Sciatic nerve (tissue), 2 donors: ENCODE measurements at regions not wholly inside any gene's neighbourhood (a gene's known extent, or its start where the extent isn't known, plus 50 kb on each side); places are given as distances from the start of the nearest gene placed in this dataset.
"Not testable (repeated sequence)": the region's sequence is repeated elsewhere in the genome, so short reads cannot be mapped to it uniquely, and the experiment has no call there.

Experiments used
- ATAC-seq: fragments of 200-7000 bp; cut with Tn5 transposase; one replicate; pipeline ENCODE4 v1.9.1; 2020; ENCODE audit warnings: mild to moderate bottlenecking, moderate library complexity
- DNase-seq: peaks from one replicate; pipeline ENCODE4 v3.0.0-alpha.2; 2020; ENCODE audit warnings: low spot score
- intact Hi-C: fragments of 100-400 bp; cut with DNase I; formaldehyde crosslinking; loops from one replicate; pipeline ENCODE4 v1.14.2; 2022
- donor health status: DM: no; HTN: no; CAD: no.
- donor health status: DM: no; HTN: no; CAD: no.

- no peak for DNase-seq
- intact Hi-C loops = no loop called here
- ATAC-seq = no peak
Observed at GRCh38 chr6:130598021-130598989, 228.9 kb upstream of the SMLR1 start.

- intact Hi-C loops = no loop called here
- no peak for DNase-seq
- ATAC-seq = no peak
Observed at GRCh38 chr6:130600880-130601341, 226.3 kb upstream of the SMLR1 start.

GRCh38 chr6:130602151-130602770 lies 224.9 kb upstream of the SMLR1 start:
- ATAC-seq (no peak), DNase-seq (no peak)
- intact Hi-C loops = no loop called here

DNA sequence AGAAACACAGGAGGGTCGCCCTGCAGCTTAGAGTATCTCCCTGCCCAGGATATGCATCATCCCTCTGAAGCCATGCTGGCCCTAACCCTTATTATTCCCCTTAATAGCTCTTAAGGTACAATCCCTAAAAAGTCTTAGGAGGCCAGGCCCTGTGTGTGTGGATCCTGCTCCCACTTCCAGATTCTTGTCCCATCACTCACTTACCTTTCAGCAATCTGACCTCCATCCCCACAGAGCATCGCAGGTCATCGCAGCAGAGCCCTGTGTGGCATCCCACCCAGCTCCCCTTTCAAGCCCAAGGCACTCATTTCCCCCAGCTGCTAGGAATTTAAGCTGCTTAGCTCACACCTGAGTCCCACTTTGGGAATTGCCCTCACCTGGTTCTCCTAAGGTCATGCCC lies 223.8 kb upstream of the SMLR1 start:
- ATAC-seq (no peak), DNase-seq (no peak)
- intact Hi-C loops = no loop called here

DNA sequence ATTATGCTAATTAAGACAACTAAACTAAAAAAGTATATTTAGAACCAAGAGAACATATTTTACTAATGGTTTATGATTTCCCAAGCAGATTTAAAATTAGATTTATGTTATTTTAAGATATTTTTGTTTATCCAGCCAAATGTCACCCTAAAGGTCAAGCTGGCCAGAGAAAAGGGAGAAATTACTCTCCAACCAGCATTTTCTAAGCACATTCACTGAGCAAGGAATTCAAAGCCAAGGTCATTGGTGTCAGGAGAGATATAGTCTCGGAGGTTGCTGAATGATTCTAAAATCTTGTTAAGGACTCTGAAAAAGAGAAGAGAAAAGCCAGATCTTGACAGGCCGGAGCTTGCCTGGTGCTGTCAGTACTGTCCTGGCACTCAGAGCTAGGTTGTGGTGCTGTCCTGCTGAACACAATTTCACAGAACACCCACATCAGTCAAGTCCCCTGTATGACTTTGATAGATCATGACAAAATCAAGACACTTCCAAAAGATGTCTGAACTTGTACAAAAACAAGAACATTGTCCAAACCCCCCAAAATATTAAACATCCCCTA lies 222.3 kb upstream of the SMLR1 start:
- ATAC-seq (no peak), DNase-seq (no peak)
- intact Hi-C loops = no loop called here

GRCh38 chr6:130610303-130610702 lies 216.9 kb upstream of the SMLR1 start:
- no peak for ATAC-seq
- intact Hi-C loops = no loop called here
- no peak for DNase-seq

- DNase-seq = no peak
- intact Hi-C loops = no loop called here
- no peak for ATAC-seq
Observed at GRCh38 chr6:130611366-130611765, 215.8 kb upstream of the SMLR1 start.

DNA sequence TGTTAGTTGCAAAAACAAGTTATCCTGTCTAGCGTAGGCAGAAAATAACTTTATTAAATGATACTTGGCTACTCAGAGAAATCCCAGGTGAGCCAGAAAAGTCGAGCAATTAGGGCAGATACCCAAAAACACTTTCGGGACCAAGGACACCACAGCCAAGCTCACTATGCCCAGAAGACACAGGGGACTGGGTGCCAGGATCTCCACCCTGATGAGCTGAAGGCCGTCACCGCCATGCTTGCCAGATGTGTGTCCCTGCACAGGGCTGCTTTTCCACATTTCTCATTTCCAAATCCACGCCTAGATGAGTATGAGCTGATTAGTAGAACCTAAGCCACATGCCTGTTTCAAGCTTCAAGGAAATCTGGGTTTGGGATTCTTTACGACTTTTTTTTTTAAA lies 214.0 kb upstream of the SMLR1 start:
- intact Hi-C loops = no loop called here
- DNase-seq (no peak), ATAC-seq (no peak)

GRCh38 chr6:130615816-130616215 lies 211.4 kb upstream of the SMLR1 start:
- ATAC-seq = no peak
- intact Hi-C loops = no loop called here
- no peak for DNase-seq

GRCh38 chr6:130617658-130618057 lies 209.5 kb upstream of the SMLR1 start:
- intact Hi-C loops = no loop called here
- ATAC-seq = no peak
- no peak for DNase-seq

GRCh38 chr6:130618806-130619205 lies 208.4 kb upstream of the SMLR1 start:
- ATAC-seq, DNase-seq, intact Hi-C loops: not testable (repeated sequence)

- ATAC-seq = no peak
- intact Hi-C loops = loop anchor here (5.0 kb wide), 1 partner anchor 1242 kb away; no protein-coding TSS in a partner anchor
Observed at GRCh38 chr6:130620338-130620781, 206.8 kb upstream of the SMLR1 start.

GRCh38 chr6:130622142-130622541 lies 205.1 kb upstream of the SMLR1 start:
- DNase-seq (no peak), ATAC-seq (no peak)
- intact Hi-C loops = loop anchor here (5.0 kb wide), 1 partner anchor 1240 kb away; no protein-coding TSS in a partner anchor

More at GRCh38 chr6:130620338-130620781, 206.8 kb upstream of the SMLR1 start:
- DNase-seq = no peak

GRCh38 chr6:130624046-130624445 lies 203.2 kb upstream of the SMLR1 start:
- ATAC-seq = no peak
- intact Hi-C loops = loop anchor here (5.0 kb wide), 1 partner anchor 1238 kb away; no protein-coding TSS in a partner anchor
- DNase-seq = no peak

DNA sequence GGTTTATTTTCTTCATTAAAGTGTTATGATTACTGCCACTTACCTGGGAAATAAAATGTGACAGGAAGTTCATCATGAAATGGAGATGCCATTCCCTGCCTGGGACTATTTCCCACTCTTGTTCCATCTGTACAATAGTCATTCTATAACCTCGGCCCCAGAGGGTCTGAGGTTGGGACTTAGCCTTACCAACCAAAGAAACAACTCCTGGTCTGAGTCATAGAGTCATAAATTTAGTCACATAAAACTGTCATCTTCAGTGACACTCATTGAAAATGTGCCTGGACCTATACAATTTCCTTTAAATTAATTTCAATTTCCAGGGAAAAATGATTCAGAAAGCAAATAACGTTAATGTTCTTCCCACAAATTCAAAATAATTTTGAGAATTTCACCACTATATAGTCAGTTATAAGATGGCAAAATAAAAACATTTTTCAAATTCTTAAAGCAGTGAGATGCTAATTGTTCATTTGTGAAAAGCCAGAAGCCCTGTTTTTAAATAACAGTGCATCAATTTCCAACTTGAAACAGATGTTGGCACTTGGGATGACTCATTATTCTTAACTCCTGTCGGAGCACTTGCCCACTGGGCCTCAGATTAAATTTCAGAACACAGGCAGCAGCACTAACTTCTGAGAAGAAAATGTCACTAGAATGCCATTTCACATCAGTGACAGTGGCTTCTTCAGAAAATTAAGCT lies 201.2 kb upstream of the SMLR1 start:
- DNase-seq = no peak
- ATAC-seq = no peak
- intact Hi-C loops = no loop called here

GRCh38 chr6:130628862-130629261 lies 198.3 kb upstream of the SMLR1 start:
- ATAC-seq (no peak), DNase-seq (no peak)
- intact Hi-C loops = no loop called here

DNA sequence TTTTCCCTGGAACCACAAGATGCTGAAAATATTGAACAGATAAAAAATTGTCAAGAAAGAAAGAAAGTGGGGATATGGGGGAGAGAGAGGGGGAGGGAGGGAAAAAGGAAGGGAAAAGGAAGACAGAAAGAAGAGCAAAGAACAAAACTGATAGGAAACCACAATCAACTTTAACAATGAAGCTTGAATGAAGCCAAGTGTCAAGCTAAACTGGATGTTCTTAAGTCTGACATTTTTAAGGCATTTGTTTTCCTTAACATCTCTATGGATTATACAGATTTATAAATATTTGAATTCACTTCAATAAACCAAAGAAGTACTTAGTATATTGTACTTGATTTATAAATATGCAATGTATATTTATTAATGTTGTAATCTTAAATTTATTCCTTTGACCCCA lies 197.6 kb upstream of the SMLR1 start:
- ATAC-seq (no peak), DNase-seq (no peak)
- intact Hi-C loops = no loop called here

DNA sequence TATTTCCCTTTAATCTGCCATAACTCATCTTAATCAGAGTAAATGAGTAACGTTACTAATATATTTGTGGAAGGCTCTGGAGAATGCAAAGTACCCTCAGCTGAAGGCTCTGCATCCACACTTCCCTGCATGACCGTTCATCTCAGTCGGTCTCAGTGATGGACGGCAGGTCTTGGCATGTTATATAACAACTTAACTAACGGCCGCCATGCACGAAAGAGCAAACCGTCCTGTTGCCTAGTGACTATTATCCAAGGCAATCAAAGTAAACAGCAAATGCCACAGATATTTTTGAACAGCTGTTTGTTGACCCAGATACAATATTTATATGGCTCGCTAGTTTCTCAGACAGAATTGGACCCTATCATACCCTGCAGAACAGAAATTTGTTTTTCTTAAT lies 194.9 kb upstream of the SMLR1 start:
- DNase-seq (no peak), ATAC-seq (peak; percentile 50)
- intact Hi-C loops = no loop called here

DNA sequence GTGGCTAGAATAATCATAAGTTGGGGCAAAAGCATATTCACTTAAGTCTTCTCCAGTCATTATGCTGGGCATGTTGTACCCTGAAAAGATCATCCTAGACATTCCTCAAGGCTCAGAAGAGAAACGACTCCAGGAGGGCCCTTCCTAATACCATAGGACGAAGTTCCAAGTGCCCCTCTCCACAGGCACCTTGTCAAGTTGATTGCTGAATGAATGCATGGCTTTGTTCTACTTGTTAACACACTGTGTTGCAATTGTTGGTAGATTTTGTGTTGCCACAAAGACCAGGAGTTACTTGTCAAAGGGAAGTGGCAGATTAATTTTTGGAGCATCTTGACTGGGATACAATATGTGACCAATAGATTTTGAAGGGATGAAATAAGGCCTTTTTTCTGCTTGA lies 194.3 kb upstream of the SMLR1 start:
- DNase-seq (no peak), ATAC-seq (no peak)
- intact Hi-C loops = no loop called here
